Activated CD4-positive, alpha-beta T cell treated with anti-CD3 and anti-CD28 coated beads, Interleukin-2, Interleukin-6, amounts not matched to agents 100 ng/mL and 50 ng/mL, durations not matched to agents 16 hours and 8 hours (primary cell): ENCODE measurements at regions not wholly inside any gene's neighbourhood (a gene's known extent, or its start where the extent isn't known, plus 50 kb on each side); places are given as distances from the start of the nearest gene placed in this dataset.
"Not testable (repeated sequence)": the region's sequence is repeated elsewhere in the genome, so short reads cannot be mapped to it uniquely, and the experiment has no call there.

Source experiments
- DNase-seq: peaks from one replicate; pipeline ENCODE4 v3.0.0-alpha.2; 2020

GRCh38 chr3:88812576-88812975 lies 294.8 kb upstream of the EPHA3 start:
- DNase-seq: no peak

GRCh38 chr3:88816445-88816844 lies 291.0 kb upstream of the EPHA3 start:
- no peak for DNase-seq

GRCh38 chr3:88824666-88825564 lies 282.5 kb upstream of the EPHA3 start:
- DNase-seq: no peak

GRCh38 chr3:88828466-88828865 lies 279.0 kb upstream of the EPHA3 start:
- no peak for DNase-seq

GRCh38 chr3:88852606-88853005 lies 254.8 kb upstream of the EPHA3 start:
- no peak for DNase-seq

- no peak for DNase-seq
Observed at GRCh38 chr3:88863196-88863595, 244.2 kb upstream of the EPHA3 start.

- DNase-seq: no peak
Observed at GRCh38 chr3:88876724-88877123, 230.7 kb upstream of the EPHA3 start.

GRCh38 chr3:88879905-88880304 lies 227.5 kb upstream of the EPHA3 start:
- DNase-seq: no peak

GRCh38 chr3:88882121-88882520 lies 225.3 kb upstream of the EPHA3 start:
- no peak for DNase-seq

- not testable (repeated sequence) for DNase-seq
Observed at GRCh38 chr3:88886624-88887023, 220.8 kb upstream of the EPHA3 start.

- no peak for DNase-seq
Observed at GRCh38 chr3:88896026-88896425, 211.4 kb upstream of the EPHA3 start.

GRCh38 chr3:88912294-88912877 lies 195.0 kb upstream of the EPHA3 start:
- DNase-seq: no peak

- no peak for DNase-seq
Observed at GRCh38 chr3:88918841-88919240, 188.6 kb upstream of the EPHA3 start.

- DNase-seq: no peak
Observed at GRCh38 chr3:88921986-88922385, 185.4 kb upstream of the EPHA3 start.

- DNase-seq: no peak
Observed at GRCh38 chr3:88926221-88926620, 181.2 kb upstream of the EPHA3 start.

GRCh38 chr3:88930611-88931010 lies 176.8 kb upstream of the EPHA3 start:
- no peak for DNase-seq

- DNase-seq: no peak
Observed at GRCh38 chr3:88936831-88937230, 170.6 kb upstream of the EPHA3 start.

- no peak for DNase-seq
Observed at GRCh38 chr3:88940296-88940695, 167.1 kb upstream of the EPHA3 start.

GRCh38 chr3:88947013-88947412 lies 160.4 kb upstream of the EPHA3 start:
- DNase-seq: no peak

GRCh38 chr3:88954853-88955252 lies 152.6 kb upstream of the EPHA3 start:
- no peak for DNase-seq

- DNase-seq: no peak
Observed at GRCh38 chr3:88955274-88955673, 152.1 kb upstream of the EPHA3 start.

- DNase-seq: no peak
Observed at GRCh38 chr3:88957711-88958439, 149.5 kb upstream of the EPHA3 start.

GRCh38 chr3:88960019-88960418 lies 147.4 kb upstream of the EPHA3 start:
- no peak for DNase-seq

GRCh38 chr3:88963003-88963402 lies 144.4 kb upstream of the EPHA3 start:
- DNase-seq: no peak
